Tongue (tissue), 1 donor: ENCODE measurements at regions not wholly inside any gene's neighbourhood (a gene's known extent, or its start where the extent isn't known, plus 50 kb on each side); places are given as distances from the start of the nearest gene placed in this dataset.

ENCODE experiments used
- DNase-seq: peaks from one replicate; pipeline ENCODE4 v3.0.0-alpha.2; 2015

GRCh38 chr18:72063001-72063400, 481.1 kb downstream of the CBLN2 start:
- no peak for DNase-seq

GRCh38 chr18:72058851-72059250, 485.3 kb downstream of the CBLN2 start:
- no peak for DNase-seq

GRCh38 chr18:72056171-72056570, 488.0 kb downstream of the CBLN2 start:
- peak; percentile 2 for DNase-seq

GRCh38 chr18:72041313-72042032, 502.7 kb downstream of the CBLN2 start:
- no peak for DNase-seq

DNA sequence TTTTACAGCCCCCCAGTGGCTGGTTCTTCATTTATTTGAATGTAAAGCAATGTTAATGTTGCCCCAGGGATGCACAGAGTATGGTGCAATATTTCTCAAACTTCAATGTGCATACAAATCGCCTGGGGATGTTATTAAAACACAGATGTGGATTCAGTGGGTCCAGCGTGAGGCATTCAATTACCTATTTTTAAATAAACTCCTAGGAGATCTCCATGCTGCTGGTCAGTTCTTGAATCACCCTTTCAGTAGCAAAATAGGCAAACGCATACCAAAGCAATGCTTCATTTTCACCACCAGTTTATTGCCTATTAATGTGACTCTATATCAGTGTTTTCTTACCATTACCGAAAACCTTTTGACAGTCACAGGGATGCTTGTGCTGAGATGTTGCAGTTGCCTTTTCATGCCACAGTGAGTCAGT, 530.7 kb downstream of the CBLN2 start:
- DNase-seq = no peak

DNA sequence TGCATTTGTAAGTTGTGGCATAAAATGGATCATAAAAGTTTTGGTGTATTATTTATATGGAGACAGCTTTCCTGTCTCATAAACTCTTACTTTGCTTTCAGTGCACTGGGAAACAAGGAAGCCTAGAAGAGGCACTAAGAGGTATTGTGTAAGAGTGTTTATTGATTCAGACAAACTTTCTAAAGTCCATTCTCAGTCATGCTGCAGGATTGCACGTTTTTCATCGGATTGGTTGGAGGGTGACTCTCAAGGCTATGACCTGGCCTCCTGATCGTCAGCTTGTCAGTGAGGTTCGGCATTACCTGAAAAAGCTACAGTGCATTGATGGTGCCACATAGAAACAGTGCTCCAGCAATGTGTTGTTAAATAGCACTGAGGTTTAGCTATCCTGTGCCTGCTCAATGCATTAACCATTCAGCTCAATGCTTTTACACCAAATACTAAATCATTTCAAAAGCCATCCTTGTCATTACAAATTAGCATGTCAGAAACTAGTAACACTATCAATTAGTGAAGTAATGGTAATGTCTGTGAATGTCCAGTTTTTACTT, 545.5 kb downstream of the CBLN2 start:
- DNase-seq = no peak

- DNase-seq = no peak
Observed at GRCh38 chr18:71995904-71996465, 548.2 kb downstream of the CBLN2 start.

DNA sequence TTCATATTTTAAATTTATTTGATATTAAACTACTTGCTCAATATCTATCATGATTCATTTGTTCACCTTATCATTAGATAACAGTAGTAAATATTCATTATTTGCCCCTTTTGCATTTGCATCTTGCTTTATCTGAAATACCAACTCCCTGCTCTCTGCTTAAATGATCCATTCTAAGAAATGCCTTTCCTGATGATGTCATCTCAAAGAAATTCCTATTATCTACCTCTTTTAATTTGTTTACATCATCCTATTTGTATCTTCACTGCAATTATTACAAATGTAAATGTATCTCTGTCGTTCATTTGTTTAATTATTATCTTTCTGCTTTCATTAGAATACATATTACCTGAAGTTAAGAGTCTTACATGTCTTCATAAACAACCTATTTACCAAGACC, 549.9 kb downstream of the CBLN2 start:
- DNase-seq = no peak

- DNase-seq = no peak
Observed at GRCh38 chr18:71989616-71990015, 554.5 kb downstream of the CBLN2 start.

DNA sequence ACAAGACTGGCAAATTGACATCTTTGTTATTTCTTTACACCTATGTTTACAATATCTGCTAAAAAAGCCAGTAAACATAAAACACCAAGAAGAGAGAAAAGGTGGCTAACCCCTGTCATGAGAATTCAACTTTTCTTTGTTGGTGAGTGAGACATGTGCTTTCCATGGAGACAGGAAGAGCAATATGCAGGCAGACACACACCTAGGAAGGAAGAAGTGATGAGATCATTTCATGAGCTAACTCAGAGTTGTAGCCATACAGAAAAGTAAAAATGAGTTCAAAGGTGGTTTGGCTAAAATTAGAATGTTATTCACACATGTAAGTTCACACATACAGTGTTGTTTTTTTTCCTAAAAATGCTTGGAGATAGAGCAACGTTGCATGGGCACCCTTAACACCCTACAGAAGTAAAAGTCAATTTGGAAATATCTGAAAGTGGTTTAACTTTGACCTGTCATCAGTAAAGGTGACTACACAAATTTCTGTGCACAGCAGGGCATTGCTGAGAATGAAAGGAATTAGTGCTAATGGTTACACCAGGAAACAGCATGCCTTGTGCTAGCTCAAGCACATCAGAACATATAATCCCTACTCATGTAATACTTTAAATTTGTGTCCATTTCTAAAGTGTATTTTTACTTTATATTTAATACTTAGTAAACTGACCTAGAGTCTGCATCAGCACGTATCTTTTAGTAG, 557.6 kb downstream of the CBLN2 start:
- DNase-seq = no peak

DNA sequence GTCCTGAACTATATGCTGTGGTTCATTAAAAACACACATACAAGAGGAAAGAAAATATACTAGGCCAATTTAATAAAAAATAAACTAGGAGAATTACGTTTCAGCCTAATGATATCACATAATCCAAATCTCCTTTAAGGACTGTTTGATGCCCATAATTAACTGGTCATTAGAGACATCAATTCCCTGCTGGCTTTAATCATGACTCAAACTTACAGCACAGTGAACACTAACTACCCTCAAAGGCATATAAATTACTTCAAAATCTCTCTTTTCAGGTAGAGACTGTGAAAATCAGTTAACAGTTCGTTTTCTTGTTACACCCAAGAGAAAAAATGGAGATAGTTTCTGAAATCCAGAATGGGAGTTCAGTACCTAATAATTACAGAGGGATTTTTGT, 567.4 kb downstream of the CBLN2 start:
- no peak for DNase-seq

GRCh38 chr18:71966791-71967190, 577.4 kb downstream of the CBLN2 start:
- peak; percentile 1 for DNase-seq

- no peak for DNase-seq
Observed at GRCh38 chr18:71958605-71959004, 585.5 kb downstream of the CBLN2 start.

DNA sequence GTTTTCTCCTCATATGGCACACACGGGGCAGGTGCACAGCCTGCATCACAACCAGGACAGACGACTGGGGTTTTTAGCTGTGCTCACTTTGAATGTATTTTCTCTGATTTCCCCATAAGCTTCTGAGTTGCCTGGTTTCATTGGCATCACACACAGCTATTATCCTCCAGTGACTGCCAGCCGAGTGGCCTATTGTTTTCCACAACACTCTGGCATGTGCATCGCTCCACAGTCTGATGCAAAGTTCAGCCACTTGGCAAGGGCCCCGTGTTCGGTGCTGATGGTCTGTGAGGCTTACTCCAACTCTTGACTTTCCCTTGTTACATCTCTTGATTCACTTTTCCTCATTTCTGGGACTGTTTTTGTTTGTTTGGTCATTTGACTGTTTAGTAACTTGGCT, 593.1 kb downstream of the CBLN2 start:
- DNase-seq = no peak

DNA sequence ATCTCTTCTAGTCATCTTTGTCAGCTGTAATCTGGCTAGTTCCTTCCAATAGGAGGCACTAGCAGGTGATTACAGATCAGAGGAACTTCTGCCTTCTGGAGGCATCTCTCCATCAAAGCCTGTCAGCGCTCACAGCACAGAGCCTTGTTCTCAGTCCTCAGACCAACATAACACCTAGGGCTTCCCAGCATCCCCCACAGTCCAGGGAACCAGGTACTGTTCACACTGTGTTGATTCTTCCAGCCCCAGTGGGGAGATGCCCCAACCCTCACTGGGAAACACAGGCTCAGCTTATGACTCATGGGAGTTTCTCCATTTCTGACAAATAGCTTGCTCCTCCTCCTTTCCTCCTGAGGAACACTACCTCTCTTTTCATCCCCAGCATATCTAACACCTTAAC, 601.7 kb downstream of the CBLN2 start:
- DNase-seq = no peak

- no peak for DNase-seq
Observed at GRCh38 chr18:71939483-71939882, 604.7 kb downstream of the CBLN2 start.

- DNase-seq = no peak
Observed at GRCh38 chr18:71936744-71937143, 607.4 kb downstream of the CBLN2 start.

DNA sequence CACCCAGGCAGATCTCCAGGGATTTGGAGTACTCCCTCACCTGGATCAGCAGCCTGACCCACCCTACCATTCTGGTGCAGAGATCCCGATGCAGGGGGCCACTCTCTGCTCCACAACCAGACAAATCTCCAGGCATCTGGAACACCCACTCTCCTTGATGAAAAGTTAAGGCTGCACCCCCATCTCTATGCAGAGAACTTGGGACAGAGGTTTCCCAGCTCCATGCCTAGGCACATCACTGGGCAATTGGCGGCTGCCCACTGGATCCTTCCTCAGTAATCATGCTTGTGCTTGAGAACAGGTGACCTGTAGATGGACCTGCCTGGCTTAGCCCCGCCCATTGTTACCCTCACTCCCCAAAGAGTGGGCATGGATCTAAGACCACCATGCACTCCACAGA, 624.9 kb downstream of the CBLN2 start:
- DNase-seq = no peak

DNA sequence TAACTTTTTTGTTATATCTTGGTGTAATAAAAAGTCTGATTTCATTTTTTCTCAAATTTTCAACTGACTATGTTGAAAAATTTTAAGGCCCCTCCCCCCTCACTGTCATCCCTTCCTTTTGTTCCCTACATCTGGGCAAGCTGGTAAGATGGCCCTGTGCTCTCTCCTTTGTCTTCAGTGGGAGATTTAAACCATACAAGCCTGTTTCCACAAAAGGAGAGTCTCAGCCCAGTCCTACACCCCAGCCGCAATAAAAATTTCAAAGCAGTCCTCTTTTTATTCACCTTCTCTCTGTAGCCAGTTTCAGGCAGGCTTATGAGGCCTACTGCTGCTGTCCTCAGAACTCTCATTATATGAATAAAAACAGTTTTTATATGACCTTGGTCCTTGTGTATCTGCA, 630.5 kb downstream of the CBLN2 start:
- no peak for DNase-seq

DNA sequence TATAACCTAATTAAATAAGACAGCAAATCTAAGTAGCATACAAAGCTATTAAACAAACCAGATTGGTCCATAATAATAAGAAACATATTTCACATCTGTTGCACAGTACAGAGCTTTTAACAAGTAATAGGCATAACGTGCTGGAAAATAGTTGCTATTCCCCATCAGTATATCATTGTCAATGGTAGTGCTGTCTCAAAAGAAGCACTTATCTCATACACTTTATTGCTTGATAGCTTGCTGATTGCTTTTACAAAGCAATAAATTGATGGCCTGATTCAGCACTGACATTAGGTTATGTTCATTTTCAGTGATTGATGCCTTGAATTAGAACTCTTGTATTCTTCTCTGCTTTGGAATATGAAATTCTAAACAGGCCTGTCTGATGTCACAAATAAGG, 641.7 kb downstream of the CBLN2 start:
- DNase-seq = no peak

- peak; percentile 1 for DNase-seq
Observed at GRCh38 chr18:71899707-71900472, 644.3 kb downstream of the CBLN2 start.

DNA sequence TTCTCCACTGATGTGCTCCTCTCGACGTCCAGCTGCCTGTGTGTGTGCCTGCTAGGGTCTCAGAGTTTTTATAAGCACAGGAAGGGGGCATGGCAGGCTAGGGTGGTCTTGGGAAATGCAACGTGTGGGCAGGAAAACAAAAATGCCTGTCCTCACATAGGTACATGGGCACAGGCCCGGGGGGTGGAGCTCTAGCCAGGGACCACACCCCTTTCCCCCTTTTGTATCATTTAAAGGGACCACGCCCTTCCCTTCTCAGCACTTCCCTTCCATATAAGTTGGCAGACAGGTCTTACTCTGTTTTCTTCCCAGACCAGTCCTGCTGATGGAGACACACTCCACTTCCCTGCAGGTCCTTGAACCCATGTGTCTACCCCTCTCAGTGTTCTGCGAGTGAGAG, 645.0 kb downstream of the CBLN2 start:
- DNase-seq = no peak

- no peak for DNase-seq
Observed at GRCh38 chr18:71887509-71887908, 656.6 kb downstream of the CBLN2 start.
